HG03442 (cell line): ENCODE measurements at regions not wholly inside any gene's neighbourhood (a gene's known extent, or its start where the extent isn't known, plus 50 kb on each side); places are given as distances from the start of the nearest gene placed in this dataset.
"Not testable (repeated sequence)": the region's sequence is repeated elsewhere in the genome, so short reads cannot be mapped to it uniquely, and the experiment has no call there.

Source experiments
- ATAC-seq: cut with Tn5 transposase; IDR thresholded peaks from one replicate; pipeline ENCODE4 v1.9.1; 2021; ENCODE audit warnings: mild to moderate bottlenecking, moderate library complexity; ENCODE audit not compliant: unreplicated experiment

DNA sequence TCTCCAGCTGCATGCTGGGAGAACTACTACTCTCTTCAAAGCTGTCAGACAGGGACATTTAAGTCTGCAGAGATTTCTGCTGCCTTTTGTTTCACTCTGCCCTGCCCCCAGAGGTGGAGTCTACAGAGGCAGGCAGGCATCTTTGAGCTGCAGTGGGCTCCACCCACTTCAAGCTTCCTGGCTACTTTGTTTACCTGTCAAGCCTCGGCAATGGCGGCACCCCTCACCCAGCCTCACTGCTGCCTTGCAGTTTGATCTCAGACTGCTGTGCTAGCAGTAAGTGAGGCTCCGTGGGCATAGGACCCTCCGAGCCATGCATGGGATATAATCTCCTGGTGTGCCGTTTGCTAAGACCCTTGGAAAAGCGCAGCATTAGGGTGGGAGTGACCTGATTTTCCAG, 61.7 kb downstream of the DMRTA1 start:
- not testable (repeated sequence) for ATAC-seq

DNA sequence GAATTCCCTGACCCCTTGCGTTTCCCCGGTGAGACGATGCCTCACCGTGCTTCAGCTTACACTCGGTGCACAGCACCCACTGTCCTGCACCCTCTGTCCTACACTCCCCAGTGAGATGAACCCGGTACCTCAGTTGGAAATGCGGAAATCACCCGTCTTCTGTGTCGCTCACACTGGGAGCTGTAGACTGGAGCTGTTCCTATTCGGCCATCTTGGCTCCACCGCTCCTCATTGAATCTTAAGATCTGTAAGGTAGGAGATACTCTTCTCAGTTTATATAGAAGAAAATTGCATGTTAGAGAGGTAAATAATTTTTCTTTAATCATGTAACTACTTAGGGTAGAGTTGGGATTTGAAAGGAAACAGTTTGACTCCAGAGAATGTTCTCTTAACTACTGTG, 62.2 kb downstream of the DMRTA1 start:
- no peak for ATAC-seq

DNA sequence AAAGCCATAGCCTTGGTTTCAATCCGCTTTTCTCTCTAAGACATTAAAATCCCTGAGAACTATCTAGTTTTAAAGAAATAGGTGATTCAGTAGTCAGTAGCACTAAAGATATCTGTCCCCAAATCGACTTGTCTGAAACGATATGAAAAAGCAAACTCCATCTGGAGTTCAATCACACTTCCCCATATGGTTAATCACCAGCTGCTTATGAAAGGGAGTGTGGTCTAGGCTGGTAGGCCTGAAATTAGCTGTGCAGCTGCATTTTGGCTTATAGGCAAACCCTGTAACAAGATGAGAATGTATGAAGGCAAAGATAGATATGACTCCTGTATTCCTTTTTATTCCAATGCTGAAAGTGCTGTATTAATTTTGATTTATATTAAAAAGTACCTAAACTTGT, 65.9 kb downstream of the DMRTA1 start:
- no peak for ATAC-seq

DNA sequence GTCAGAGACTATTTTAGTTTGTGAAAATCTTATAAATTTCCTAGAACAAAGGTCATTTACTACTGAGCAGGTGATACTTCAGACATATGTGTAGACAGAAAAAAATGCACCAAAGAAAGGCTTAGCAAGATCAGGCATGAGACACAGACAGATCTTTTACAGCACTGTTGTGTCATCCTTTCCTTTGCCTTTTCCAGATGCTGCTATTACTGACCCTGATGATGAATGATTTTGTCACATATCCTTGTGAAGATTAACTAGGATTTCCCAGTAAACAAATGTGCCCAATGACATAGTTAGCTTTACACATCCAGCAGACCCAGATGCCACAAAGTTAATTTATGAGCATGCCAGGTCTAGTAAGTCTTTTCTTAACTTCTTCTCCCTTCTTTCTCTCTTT, 68.2 kb downstream of the DMRTA1 start:
- ATAC-seq = no peak

DNA sequence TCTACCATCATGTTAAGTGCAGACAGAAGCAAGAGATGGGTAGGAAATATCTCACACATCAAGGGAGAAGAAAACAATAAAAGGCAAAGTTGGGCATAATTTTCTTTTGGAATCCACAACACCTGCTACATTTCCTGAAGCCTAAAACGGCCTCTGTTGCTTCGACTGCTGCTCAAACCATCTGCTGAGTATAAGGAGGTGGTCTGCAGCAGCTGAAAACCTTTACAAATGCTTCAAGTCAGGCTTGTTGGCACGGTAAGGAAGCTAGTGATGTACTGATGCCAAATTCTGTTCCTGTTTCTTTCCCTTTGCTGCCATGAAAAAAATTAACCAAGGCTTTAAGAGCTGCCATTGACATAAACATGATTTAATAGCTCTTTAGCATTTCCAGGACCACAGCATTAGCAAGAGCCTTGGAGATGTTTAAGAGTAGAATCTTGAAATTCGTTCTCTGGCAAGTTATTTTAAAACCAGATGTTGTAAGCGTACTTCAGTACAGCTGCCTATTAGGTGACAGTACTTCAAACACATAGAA, 75.6 kb downstream of the DMRTA1 start:
- ATAC-seq = no peak

DNA sequence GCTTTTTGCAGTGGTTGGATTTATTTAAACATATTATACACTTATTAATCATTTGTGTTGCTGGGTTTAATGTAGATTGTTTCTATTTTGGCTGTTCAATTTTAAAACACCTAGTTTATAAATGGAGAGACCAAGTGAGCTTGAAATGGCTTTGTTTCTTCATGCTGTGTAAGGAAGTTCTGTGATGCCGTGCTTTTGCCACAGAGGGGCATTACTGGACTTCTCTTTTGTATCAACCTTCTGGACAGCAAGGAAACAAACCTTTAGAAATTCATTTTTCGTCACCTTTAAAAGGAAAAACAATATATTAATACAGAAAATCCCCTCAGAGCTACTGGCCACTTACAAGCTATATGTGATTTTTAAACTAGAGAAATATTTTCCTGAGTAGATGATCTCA, 81.9 kb downstream of the DMRTA1 start:
- ATAC-seq = no peak

DNA sequence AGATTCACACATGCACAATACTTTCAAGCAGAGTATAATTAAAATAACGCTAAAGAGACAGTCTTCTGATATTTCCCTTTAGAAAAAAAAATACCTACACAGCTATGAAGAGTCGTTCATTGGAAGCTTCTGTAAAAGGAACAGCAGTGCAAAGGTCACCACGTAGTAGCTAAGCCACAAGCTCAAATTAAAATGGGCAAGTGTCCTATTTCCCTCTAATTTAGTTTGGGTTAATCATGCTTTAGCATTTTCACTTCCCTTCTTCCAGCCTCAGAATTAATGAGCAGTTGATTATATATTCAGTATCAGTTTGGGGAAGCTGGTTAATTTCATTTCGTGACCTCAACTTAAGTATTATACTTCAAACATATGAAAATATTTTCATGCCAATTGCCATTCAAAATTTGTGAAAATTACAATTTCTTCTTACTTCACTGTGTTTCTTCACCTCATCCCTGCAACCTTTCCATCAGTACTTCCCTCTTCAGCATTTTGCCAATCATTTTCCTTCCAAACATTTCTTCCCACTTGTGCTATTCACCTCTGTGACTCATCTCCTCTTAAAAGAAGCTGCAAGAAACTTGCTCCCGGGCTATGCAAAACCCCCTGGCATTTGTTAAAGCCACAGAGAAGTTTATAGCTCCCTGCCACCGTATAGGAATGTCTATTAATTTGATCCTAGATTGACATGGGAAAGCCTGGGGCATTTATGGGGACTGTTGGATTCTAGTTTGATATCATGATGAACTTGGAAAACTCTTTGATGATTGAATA, 83.0 kb downstream of the DMRTA1 start:
- no peak for ATAC-seq

DNA sequence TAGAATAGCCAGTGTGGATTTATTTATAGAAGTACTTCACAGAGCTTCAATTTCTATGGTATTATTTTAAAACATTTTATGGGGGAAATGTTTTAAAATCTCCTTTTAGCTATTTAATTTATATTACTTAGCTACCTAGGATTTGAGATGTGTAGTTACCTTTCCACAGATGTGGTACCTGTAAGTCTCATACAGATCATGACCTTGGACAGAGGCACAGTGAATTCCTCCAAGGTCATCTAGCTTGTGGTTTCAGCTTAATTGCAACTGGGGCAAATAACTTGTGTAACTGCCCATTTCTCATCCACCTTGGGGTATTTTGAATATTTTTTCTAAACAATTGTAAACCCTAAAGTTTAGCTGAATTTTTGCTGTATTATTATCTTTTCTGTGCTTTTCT, 89.2 kb downstream of the DMRTA1 start:
- ATAC-seq = no peak

DNA sequence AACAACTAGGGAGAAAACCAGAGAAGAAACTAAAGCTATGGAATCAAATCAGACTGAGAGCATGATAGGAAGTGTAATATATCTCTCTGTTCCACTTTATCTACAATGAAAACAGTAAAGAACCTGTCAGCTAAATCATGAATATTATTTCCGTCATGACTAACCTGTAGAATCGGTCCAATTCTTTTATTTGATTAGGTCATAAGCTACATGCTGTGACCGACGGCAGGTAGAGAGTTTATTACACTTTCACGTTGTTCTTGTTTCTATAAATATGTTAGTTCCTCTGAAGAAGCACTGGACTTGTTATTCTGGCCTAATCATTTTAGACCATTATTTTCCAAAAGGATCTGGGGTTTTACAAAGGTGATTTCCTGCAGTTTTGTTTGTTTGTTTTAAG, 91.1 kb downstream of the DMRTA1 start:
- no peak for ATAC-seq

DNA sequence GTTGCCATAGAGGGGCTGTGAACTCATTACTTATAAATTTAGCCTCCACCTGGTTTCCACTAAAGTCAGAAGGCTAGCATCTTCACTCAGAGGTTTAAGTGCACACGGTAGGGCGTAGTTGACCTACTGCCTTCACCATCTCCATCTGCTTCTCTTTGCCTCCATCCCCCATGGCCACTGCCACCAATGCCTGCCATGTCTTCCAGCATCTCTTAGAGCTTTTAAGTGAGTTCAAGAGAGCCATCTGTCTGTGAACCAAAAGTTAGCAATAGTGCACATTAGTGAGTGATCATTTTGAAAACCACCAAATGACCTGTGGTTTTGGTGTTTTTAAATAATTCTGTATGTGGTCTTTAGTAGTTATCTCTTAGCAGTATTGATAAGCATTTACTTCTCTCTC, 102.0 kb downstream of the DMRTA1 start:
- ATAC-seq = no peak

DNA sequence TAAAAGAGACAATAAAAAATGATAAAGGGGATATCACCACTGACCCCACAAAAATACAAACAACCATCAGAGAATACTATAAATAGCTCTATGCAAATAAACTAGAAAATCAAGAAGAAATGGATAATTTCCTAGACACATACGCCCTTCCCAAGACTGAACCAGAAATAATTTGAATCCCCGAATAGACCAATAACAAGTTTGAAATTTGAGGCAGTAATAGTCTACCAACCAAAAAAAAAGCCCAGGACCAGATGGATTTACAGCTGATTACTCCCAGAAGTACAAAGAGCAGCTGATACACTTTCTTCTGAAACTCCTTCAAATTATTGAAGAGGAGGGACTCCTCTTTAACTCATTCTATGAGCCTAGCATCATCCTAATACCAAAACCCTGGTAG, 128.1 kb downstream of the DMRTA1 start:
- no peak for ATAC-seq

DNA sequence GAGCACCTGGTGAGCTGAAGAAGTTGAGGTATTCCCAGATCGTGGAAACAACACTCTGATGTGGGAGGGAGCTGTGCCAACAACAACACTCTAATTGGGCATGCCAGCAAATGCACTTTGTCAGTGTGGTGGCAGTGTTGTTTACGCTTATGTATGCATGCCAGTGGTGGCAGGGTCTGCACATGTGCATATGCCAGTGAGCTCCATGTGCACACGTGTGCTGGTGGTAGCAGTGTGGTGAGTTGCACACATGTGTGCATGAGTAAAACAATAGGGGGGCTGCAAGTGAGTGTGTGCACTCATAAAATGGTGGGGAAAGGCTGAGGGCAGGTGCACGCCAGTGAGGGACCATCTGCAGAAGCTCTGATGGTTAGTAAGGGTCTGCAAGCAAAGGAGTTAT, 134.2 kb downstream of the DMRTA1 start:
- no peak for ATAC-seq

DNA sequence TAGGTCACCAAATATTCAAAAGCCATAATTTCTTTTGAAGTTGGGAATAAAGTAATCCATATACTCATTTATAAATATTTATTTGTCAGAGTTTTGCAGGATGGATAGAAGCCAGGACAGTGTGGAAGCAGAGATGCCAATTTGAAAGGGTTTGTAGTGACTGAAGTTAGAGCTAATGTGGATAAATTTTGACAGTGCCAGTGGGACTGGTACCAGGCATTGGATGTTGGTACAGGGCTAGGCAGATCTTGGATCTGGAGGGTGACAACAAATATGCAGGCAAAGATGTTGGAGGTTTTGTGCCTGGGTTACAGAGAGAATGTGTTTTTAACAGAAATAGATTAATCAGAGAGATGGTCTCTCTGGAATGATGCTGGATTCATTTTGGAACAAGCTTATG, 135.6 kb downstream of the DMRTA1 start:
- no peak for ATAC-seq

DNA sequence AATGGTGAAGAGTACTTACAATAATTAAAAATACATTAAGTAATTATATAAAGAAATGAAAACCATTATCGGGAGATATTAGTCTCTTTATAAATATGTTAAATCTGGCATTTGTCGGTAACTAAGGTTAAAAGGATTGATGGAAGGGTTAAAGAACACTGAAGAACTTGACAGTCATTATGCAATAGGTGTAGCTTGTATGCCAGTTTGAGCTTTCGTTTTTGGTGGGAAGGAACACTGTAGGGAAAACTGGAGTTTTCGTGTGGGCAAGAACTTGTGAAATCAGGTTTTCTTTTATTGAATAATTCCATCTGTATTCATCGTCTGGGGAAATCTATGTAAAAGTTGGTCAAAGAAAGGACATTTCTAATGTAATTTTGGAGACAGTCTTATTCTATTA, 142.3 kb downstream of the DMRTA1 start:
- no peak for ATAC-seq

DNA sequence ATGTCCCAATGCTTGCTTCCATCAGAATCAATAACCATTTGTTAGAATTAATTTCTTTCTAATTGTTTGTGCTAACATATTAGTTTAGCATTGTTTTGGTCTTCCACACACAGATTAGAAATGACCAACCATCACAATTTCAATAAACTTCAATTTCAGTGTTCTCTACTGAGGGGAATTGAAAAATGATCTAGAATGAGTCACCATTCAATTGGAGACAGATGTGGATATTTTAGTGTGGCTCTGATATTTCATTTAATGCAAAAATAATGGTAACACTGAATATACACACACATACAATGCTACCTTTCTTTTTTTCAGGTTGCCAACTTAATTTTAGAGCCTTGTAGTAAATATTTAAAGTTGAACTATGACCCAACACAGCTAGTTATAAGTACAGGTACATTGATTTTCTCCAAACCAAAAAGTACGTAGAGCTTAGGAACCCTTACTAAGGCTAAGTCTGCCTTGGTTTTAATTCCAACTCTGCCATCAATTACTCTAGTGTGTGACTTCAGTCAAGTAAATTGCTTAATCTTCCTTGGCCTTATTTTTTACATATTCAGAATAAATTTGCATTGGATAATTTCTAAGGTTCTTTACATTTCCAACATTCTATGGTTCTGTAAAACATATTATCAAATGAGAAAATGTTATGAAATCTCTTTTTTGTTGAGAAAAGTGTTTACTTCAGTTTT, 143.9 kb downstream of the DMRTA1 start:
- no peak for ATAC-seq

DNA sequence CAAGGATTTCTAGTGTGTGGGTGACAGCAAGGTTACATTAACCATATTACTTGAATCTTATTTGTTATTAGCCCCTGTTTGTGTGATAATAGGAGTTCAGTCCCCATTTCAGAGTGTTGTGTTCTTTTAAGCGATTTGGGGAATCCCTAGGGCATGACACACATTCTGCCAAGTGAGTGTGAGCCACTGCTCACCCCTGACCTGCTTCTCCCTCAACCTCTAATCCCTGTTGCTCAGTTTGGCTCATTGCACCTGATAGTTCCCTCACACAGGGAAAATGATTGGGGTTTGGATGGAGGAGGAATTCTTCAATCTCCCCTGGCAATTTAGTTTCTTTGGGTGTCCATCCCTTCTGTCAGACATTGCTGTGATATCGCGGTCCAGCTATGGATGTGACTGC, 149.2 kb downstream of the DMRTA1 start:
- no peak for ATAC-seq

DNA sequence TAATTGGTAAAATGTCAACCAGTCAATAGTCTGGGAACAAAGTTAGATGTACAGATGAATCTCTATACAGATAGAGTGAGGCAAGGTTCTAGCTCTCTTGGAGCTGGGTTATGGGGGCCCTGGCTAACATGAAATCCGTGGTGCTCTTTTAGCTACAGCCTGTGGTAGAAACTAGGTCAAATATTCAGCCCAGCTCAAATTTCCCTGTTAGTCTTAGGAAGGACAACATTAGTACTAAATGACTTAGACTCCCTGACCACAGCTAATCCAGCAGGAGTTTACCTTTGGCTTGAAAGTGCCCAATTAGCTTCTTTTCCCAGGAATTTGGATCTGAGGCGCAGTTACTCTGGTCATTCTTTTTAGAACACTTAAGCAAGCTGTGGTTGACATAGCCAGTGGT, 170.5 kb downstream of the DMRTA1 start:
- no peak for ATAC-seq

DNA sequence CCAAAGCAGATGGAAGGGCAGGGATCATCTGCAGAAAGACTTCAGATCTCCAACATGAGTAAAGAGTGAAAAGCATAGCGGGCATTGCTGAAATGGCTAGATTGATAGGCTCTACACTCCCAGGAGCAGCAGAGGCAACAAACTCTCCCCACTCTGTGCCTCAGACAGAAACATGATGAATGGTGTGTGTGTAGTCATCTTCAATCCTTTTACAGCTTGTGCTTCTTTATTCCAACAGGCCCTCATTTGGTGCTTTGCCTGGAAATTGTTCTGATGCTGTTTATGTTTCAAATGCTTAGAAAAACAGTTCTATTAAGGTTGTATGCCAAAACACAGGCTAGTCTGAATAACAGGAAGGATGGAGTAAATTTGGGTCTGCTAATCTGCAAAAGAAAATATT, 176.2 kb downstream of the DMRTA1 start:
- no peak for ATAC-seq

DNA sequence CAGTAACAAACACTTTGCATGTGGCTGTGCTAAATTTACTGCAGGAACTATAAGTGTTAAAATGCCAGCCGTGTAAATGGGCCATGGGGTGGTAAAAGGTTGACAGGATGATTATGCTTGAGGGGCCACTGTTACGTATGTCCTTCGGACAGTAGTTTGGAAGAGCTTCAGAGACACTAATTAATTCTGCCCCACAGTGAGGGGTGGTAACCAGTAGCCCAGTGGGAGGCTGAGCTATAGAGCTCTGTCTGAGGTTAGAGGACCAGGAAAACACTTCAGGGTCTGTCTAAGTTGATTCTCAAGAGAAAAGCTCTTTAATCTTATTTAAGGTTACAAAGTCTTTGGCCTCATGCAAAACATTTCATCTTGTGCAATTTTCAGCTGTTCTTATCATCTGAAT, 176.6 kb downstream of the DMRTA1 start:
- ATAC-seq = no peak

DNA sequence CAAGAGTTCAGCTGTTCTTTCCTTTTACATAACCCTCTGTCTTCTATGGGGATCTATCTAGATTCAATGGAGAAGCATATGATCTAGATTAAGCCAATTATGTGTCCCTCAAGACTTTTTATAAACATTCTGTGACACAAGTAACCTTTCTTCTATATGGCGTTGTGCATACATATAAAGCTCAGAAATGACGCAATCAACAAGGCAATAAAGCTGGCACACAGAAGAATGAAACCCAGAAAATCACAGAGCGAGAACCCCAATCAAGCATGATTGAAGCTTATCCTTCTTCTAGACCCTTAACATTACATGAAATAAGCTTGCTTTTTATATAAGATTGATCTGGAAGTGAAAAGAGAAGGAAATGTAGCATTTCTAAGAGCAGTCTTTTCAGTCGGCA, 178.9 kb downstream of the DMRTA1 start:
- no peak for ATAC-seq

DNA sequence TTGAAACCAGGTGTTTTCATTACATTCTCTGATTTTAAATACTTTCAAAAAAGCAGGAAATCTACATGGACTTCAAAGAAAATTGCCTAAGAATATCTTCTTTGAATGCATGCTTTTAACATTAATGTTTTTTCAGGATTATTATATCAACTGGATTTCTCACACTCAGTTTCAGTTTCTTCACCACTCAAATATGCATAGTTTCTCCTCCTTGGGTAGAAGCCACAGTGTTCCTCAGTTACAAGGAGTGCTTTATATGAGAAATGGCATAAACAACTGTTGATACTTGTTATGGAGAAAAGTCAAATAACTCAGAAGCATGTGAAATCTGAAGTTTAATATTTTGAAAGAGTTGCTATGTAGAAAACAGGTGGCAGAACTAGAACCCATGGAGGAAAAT, 196.9 kb downstream of the DMRTA1 start:
- ATAC-seq = no peak

DNA sequence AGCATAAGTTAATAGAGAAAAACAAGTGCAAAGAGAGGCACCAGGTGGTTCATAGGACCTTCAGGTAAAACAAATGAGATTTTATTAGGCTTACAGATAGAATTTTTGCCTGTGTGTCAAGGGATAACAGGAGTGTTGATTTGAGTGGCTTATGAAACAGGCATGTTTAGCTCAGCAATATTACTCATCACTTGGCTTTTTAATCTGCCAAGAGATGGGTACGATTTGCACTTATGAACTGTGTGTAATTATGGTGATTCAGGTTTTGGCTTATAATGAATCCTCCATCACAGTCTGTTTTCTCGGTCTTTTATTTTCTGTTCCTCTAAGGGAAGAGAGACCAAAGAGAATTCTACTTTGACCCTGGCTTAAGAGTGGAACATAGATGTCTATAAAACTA, 199.3 kb downstream of the DMRTA1 start:
- ATAC-seq = no peak
